ENCODE measurements at regions not wholly inside any gene's neighbourhood (a gene's known extent, or its start where the extent isn't known, plus 50 kb on each side); places are given as distances from the start of the nearest gene placed in this dataset.

DNA sequence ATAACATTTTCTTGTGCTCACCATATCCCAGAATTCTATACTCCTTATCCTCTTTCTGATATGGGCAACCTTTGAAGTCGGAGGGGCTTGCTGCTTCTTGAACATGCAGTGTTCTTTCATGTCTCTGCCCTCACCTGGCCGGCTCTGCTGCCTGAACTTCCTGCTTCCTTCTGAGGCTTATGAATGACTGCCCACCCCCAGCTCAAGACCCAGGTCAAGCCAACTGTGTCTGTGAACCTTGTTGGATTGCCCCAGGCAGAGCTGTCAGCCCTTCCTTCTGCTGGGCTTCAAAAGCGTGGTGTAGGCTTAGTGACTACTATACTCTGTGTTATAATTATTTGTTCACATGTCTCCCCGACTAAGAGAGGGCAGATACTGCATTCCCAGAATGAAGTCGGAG is 506.5 kb downstream of the HS3ST4 start:
- Histone ChIP-seq H3K27me3 (no peaks in the 10 kb centered on the region), H3K36me3 (no peaks in the 10 kb centered on the region), H3K9me3 (no peaks in the 10 kb centered on the region), H3K27ac (no peak overlapping the region), H3K4me3 (no peak overlapping the region), H3K4me1 (no peaks in the 10 kb centered on the region)
- DNase-seq (no peak), ATAC-seq (no peak)
- TF ChIP-seq, protein P1, sequence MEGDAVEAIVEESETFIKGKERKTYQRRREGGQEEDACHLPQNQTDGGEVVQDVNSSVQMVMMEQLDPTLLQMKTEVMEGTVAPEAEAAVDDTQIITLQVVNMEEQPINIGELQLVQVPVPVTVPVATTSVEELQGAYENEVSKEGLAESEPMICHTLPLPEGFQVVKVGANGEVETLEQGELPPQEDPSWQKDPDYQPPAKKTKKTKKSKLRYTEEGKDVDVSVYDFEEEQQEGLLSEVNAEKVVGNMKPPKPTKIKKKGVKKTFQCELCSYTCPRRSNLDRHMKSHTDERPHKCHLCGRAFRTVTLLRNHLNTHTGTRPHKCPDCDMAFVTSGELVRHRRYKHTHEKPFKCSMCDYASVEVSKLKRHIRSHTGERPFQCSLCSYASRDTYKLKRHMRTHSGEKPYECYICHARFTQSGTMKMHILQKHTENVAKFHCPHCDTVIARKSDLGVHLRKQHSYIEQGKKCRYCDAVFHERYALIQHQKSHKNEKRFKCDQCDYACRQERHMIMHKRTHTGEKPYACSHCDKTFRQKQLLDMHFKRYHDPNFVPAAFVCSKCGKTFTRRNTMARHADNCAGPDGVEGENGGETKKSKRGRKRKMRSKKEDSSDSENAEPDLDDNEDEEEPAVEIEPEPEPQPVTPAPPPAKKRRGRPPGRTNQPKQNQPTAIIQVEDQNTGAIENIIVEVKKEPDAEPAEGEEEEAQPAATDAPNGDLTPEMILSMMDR (IDR thresholded peaks at IDR 0.05): no peak
- intact Hi-C loops (cut with DNase I): no loop called here

- DNase-seq (no peak), ATAC-seq (no peak)
- Histone ChIP-seq H3K27ac (no peak overlapping the region), H3K4me3 (no peak overlapping the region), H3K27me3 (no peaks in the 10 kb centered on the region), H3K4me1 (no peaks in the 10 kb centered on the region), H3K9me3 (peaks cover 5% of the 10 kb centered on the region), H3K36me3 (no peaks in the 10 kb centered on the region)
- intact Hi-C loops (cut with DNase I): no loop called here
- TF ChIP-seq, protein P1 (IDR thresholded peaks at IDR 0.05): no peak
Measured at GRCh38 chr16:26204138-26204537, 512.4 kb downstream of the HS3ST4 start.

GRCh38 chr16:26211542-26211941 is 519.8 kb downstream of the HS3ST4 start:
- no peak overlapping the region for H3K27ac ChIP-seq
- peaks cover 5% of the 10 kb centered on the region for H3K9me3 ChIP-seq
- DNase-seq (no peak), ATAC-seq (no peak)
- no peaks in the 10 kb centered on the region for H3K4me1 ChIP-seq
- H3K27me3 ChIP-seq: no peaks in the 10 kb centered on the region
- intact Hi-C loops (cut with DNase I): no loop called here
- TF ChIP-seq, protein P1 (IDR thresholded peaks at IDR 0.05): no peak
- no peak overlapping the region for H3K4me3 ChIP-seq
- H3K36me3 ChIP-seq: no peaks in the 10 kb centered on the region

DNA sequence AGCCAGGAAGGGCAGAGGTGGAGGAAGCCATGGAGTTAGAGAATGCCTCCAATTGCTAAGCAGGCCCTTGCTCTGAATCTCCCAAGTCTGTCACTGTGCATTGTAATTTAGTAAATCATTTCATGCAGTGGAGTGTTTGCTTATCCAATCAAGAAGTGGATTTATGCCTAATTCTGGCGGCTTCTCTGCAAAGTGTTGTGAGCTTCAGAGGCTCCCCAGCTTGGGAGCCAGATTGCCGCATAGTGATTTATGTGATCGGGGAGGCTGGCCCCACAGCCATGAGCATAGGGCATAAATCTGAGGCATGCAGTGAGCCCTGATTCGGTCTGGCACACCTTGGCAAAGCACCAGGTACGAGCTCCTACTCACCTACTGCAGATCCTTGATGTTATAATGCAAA is 520.8 kb downstream of the HS3ST4 start:
- intact Hi-C loops (cut with DNase I): no loop called here

GRCh38 chr16:26214581-26215174 is 522.9 kb downstream of the HS3ST4 start:
- ATAC-seq (no peak), DNase-seq (no peak)
- H3K4me1 ChIP-seq: no peaks in the 10 kb centered on the region
- H3K27ac ChIP-seq: no peak overlapping the region
- intact Hi-C loops (cut with DNase I): no loop called here
- H3K27me3 ChIP-seq: no peaks in the 10 kb centered on the region
- H3K9me3 ChIP-seq: no peaks in the 10 kb centered on the region
- TF ChIP-seq, protein P1 (IDR thresholded peaks at IDR 0.05): no peak
- H3K36me3 ChIP-seq: no peaks in the 10 kb centered on the region
- no peak overlapping the region for H3K4me3 ChIP-seq

More for the DNA sequence above, 520.8 kb downstream of the HS3ST4 start:
- Histone ChIP-seq H3K27me3 (no peaks in the 10 kb centered on the region), H3K9me3 (peaks cover 5% of the 10 kb centered on the region), H3K36me3 (no peaks in the 10 kb centered on the region), H3K27ac (no peak overlapping the region), H3K4me3 (no peak overlapping the region), H3K4me1 (no peaks in the 10 kb centered on the region)
- TF ChIP-seq, protein P1 (IDR thresholded peaks at IDR 0.05): no peak
- DNase-seq (no peak), ATAC-seq (no peak)

DNA sequence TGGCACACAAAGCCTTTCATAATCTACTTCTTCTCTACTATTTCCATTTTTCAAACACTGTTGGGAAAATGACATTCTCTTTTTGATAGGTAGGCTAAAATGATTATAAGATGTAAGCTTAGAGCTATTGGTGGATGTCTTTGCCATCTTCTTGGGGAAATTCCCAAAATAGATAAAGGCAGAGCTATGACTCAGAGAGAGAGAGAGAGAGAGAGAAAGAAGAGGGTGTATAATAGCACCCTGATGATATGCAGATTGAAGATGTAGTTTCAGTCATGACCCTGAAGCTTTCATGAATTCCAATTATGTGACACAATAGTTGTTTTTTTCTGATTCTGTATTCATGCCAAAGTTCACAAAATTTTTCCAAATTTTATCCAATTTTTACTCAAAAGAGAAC is 529.1 kb downstream of the HS3ST4 start:
- ATAC-seq (no peak), DNase-seq (no peak)
- Histone ChIP-seq H3K4me1 (no peaks in the 10 kb centered on the region), H3K27me3 (no peaks in the 10 kb centered on the region), H3K4me3 (no peak overlapping the region), H3K36me3 (no peaks in the 10 kb centered on the region), H3K27ac (no peak overlapping the region), H3K9me3 (no peaks in the 10 kb centered on the region)
- TF ChIP-seq, protein P1 (IDR thresholded peaks at IDR 0.05): no peak
- intact Hi-C loops (cut with DNase I): no loop called here

Measured in upper lobe of right lung (tissue), 1 donor.